HL-60/S4 (cell line): ENCODE measurements at regions not wholly inside any gene's neighbourhood (a gene's known extent, or its start where the extent isn't known, plus 50 kb on each side); places are given as distances from the start of the nearest gene placed in this dataset.
"Not testable (repeated sequence)": the region's sequence is repeated elsewhere in the genome, so short reads cannot be mapped to it uniquely, and the experiment has no call there.

Experiments
- in situ Hi-C: fragments of 300-500 bp; cut with MboI; formaldehyde crosslinking; loops from 2 replicates; pipeline ENCODE4 v1.14.3; 2022; ENCODE audit warnings: low sequenced_read_pairs

DNA sequence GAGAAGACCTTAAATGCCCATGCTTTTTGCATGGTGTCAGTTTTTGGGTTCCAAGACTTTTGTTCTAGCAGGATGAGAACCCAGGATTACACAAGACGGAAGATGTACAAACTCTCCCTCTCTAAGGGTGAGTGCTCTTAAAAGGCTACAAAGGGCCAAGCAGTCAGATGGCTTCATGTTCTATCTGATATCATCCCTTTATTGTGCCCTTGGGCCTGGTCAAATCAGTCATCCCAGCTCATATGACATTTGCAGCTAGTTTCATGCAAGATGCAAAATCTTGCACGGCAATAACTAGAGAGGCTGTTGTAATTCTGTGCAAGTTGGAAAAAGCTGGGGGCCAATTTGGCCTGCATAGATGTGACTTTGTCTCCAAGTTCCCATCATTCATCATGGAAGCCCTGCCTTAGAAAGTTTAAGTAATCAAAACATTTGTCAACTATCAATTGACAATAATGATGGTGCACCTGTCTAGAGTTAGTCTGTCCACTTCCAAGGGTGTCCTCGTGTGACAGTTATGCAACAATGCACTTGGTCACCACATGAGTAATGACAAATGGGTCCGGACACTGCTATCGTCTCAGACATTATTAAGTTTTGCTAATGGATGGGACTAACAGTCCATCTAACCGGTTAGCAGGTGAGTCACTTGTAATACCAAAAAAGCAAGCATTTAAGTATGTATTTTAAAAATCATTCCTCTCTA lies 58.6 kb upstream of the ZFHX3 start:
- in situ Hi-C loops: no loop called here

DNA sequence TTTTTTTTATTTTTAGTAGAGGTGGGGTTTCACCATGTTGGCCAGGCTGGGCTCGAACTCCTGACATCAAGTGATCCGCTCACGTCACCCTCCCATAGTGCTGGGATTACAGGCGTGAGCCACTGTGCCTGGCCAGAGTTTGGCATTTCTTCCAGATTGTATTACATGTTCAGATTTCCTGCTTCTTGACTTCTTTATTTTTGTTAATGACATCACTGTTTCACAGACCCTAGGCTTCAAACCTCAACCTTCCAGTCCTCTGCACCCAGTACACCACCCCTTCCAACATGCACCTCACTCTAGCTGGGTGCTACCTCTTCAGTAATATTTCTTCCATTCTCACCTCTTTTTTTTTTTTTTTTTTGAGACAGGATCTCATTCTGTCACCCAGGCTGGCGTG lies 53.6 kb upstream of the ZFHX3 start:
- in situ Hi-C loops: no loop called here

DNA sequence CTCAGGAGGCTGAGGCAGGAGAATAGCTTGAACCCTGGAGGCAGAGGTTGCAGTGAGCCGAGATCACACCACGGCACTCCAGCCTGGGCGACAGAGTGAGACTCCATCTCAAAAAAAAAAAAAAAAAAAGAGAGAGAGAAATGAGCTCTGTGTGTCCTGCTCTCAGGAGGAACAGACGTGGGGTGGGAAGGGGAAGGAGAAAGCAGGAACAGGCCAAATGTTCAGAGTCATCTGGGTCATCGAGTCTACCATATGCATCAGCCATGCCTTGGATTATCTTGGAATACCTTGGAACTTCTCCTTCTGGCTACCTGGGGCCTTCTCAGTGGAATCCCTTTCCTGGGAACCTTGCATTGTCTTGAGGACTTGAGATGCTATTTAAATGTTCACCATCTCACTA lies 51.7 kb upstream of the ZFHX3 start:
- in situ Hi-C loops: not testable (repeated sequence)
